SK-N-SH treated with all-trans-retinoic acid at 6 μM for 48 hours (cell line): ENCODE measurements at regions not wholly inside any gene's neighbourhood (a gene's known extent, or its start where the extent isn't known, plus 50 kb on each side); places are given as distances from the start of the nearest gene placed in this dataset.
A peak's percentile ranks its signal among the peaks of the same experiment; 100 is the strongest.

Source experiments
- ATAC-seq: fragments of 200-7000 bp; cut with Tn5 transposase; 3 replicates; pipeline ENCODE4 v1.9.1; 2020; ENCODE audit warnings: mild to moderate bottlenecking, moderate library complexity
- ARNTL ChIP-seq: fragments of 450-650 bp; formaldehyde crosslinking; IDR thresholded peaks from 2 replicates; pipeline ENCODE4 v1.5.0; 2020; ENCODE audit warnings: low read depth, mild to moderate bottlenecking, moderate library complexity, borderline replicate concordance
- BACH2 ChIP-seq: fragments of 250-450 bp; sonication (Bioruptor Pico); IDR thresholded peaks from 2 replicates; pipeline ENCODE4 v1.9.0; 2021; ENCODE audit warnings: mild to moderate bottlenecking, borderline replicate concordance
- CREB5 ChIP-seq: fragments of 250-450 bp; sonication (Bioruptor Pico); IDR thresholded peaks from 2 replicates; pipeline ENCODE4 v1.5.1; 2020; ENCODE audit warnings: low read depth, mild to moderate bottlenecking, moderate library complexity
- CSRNP3 ChIP-seq: fragments of 250-450 bp; sonication (Bioruptor Pico); IDR thresholded peaks from 2 replicates; pipeline ENCODE4 v1.5.1; 2021; ENCODE audit warnings: mild to moderate bottlenecking, moderate library complexity
- ESRRG ChIP-seq: fragments of 250-450 bp; sonication (Bioruptor Pico); IDR thresholded peaks from 2 replicates; pipeline ENCODE4 v1.6.1; 2021; ENCODE audit warnings: mild to moderate bottlenecking
- GLIS3 ChIP-seq: fragments of 250-450 bp; sonication (Bioruptor Pico); IDR thresholded peaks from 2 replicates; pipeline ENCODE4 v1.5.0; 2020; ENCODE audit warnings: mild to moderate bottlenecking, moderate library complexity
- ISL1 ChIP-seq: fragments of 250-450 bp; sonication (Bioruptor Pico); IDR thresholded peaks from 2 replicates; pipeline ENCODE4 v2.1.2; 2022; ENCODE audit warnings: mild to moderate bottlenecking, moderate library complexity
- OSR1 ChIP-seq: fragments of 250-450 bp; sonication (Bioruptor Pico); IDR thresholded peaks from 2 replicates; pipeline ENCODE4 v1.8.0; 2022; ENCODE audit warnings: moderate library complexity, mild to moderate bottlenecking, inconsistent platforms
- PATZ1 ChIP-seq: fragments of 250-450 bp; sonication (Bioruptor Pico); IDR thresholded peaks from 2 replicates; pipeline ENCODE4 v1.8.0; 2020; ENCODE audit warnings: mild to moderate bottlenecking, moderate library complexity, borderline replicate concordance
- POU6F1 ChIP-seq: fragments of 250-450 bp; sonication (Bioruptor Pico); IDR thresholded peaks from 2 replicates; pipeline ENCODE4 v1.8.0; 2021; ENCODE audit warnings: low read depth, mild to moderate bottlenecking, moderate library complexity, borderline replicate concordance
- PPARA ChIP-seq: fragments of 250-450 bp; sonication (Bioruptor Pico); IDR thresholded peaks from 2 replicates; pipeline ENCODE4 v1.5.0; 2020; ENCODE audit warnings: mild to moderate bottlenecking, borderline replicate concordance
- RARB ChIP-seq: fragments of 250-450 bp; sonication (Bioruptor Pico); IDR thresholded peaks from 2 replicates; pipeline ENCODE4 v1.8.0; 2021; ENCODE audit warnings: mild to moderate bottlenecking, moderate library complexity
- TCF4 ChIP-seq: fragments of 250-450 bp; sonication (Bioruptor Pico); IDR thresholded peaks from 2 replicates; pipeline ENCODE4 v1.8.0; 2021; ENCODE audit warnings: mild to moderate bottlenecking, moderate library complexity, borderline replicate concordance
- TOX ChIP-seq: fragments of 250-450 bp; sonication (Bioruptor Pico); IDR thresholded peaks from 2 replicates; pipeline ENCODE4 v1.8.0; 2021; ENCODE audit warnings: mild to moderate bottlenecking, moderate library complexity, borderline replicate concordance
- TSHZ2 ChIP-seq: fragments of 250-450 bp; sonication (Bioruptor Pico); IDR thresholded peaks from 2 replicates; pipeline ENCODE4 v1.5.0; 2020; ENCODE audit warnings: mild to moderate bottlenecking, moderate library complexity
- ZC3H10 ChIP-seq: fragments of 250-450 bp; sonication (Bioruptor Pico); IDR thresholded peaks from 2 replicates; pipeline ENCODE4 v1.5.1; 2021; ENCODE audit warnings: mild to moderate bottlenecking, moderate library complexity
- ZFP3 ChIP-seq: fragments of 250-450 bp; sonication (Bioruptor Pico); IDR thresholded peaks from 2 replicates; pipeline ENCODE4 v1.5.0; 2020; ENCODE audit warnings: mild to moderate bottlenecking, moderate library complexity
- ZFP30 ChIP-seq: fragments of 450-650 bp; formaldehyde crosslinking; IDR thresholded peaks from 2 replicates; pipeline ENCODE4 v1.5.0; 2022; ENCODE audit warnings: mild to moderate bottlenecking, moderate library complexity
- ZNF70 ChIP-seq: fragments of 450-650 bp; formaldehyde crosslinking; IDR thresholded peaks from 2 replicates; pipeline ENCODE4 v1.5.0; 2020; ENCODE audit warnings: mild to moderate bottlenecking, moderate library complexity
- ZNF8 ChIP-seq: fragments of 450-650 bp; formaldehyde crosslinking; IDR thresholded peaks from 2 replicates; pipeline ENCODE4 v1.5.0; 2020; ENCODE audit warnings: mild to moderate bottlenecking, moderate library complexity

- TF ChIP-seq CREB5 (CRISPR knock-in tag): no peak
- no peak for TF ChIP-seq ISL1
- no peak for TF ChIP-seq PATZ1
- no peak for TF ChIP-seq TOX (CRISPR knock-in tag)
- no peak for TF ChIP-seq BACH2
- TF ChIP-seq ZFP3 (CRISPR knock-in tag): no peak
- no peak for TF ChIP-seq CSRNP3 (CRISPR knock-in tag)
- TF ChIP-seq POU6F1 (CRISPR knock-in tag): no peak
- TF ChIP-seq TCF4: no peak
- TF ChIP-seq TSHZ2 (CRISPR knock-in tag): no peak
- TF ChIP-seq GLIS3 (CRISPR knock-in tag): no peak
- no peak for TF ChIP-seq ESRRG
- TF ChIP-seq ZC3H10 (CRISPR knock-in tag): no peak
- TF ChIP-seq ZFP30 (CRISPR knock-in tag): no peak
- TF ChIP-seq ZNF70 (CRISPR knock-in tag): no peak
- TF ChIP-seq PPARA: no peak
- no peak for TF ChIP-seq ARNTL (CRISPR knock-in tag)
- TF ChIP-seq RARB (CRISPR knock-in tag): no peak
- no peak for TF ChIP-seq OSR1 (CRISPR knock-in tag)
- peak; percentile 82 for ATAC-seq
Measured at GRCh38 chr2:164126960-164127660, 391.3 kb upstream of the FIGN start.

- no peak for TF ChIP-seq GLIS3 (CRISPR knock-in tag)
- no peak for TF ChIP-seq ZC3H10 (CRISPR knock-in tag)
- no peak for TF ChIP-seq RARB (CRISPR knock-in tag)
- TF ChIP-seq ZFP3 (CRISPR knock-in tag): no peak
- TF ChIP-seq POU6F1 (CRISPR knock-in tag): no peak
- TF ChIP-seq OSR1 (CRISPR knock-in tag): no peak
- no peak for TF ChIP-seq ZNF8
- TF ChIP-seq TCF4: no peak
- TF ChIP-seq ARNTL (CRISPR knock-in tag): no peak
- ATAC-seq: no peak
Measured at GRCh38 chr2:164115806-164116205, 380.0 kb upstream of the FIGN start.
